ENCODE measurements at regions not wholly inside any gene's neighbourhood (a gene's known extent, or its start where the extent isn't known, plus 50 kb on each side); places are given as distances from the start of the nearest gene placed in this dataset.

- DNase-seq: no peak
Measured at GRCh38 chr7:17131983-17132655, 166.3 kb upstream of the AHR start.

- DNase-seq: no peak
Measured at GRCh38 chr7:17132726-17133125, 165.7 kb upstream of the AHR start.

GRCh38 chr7:17133977-17134376 is 164.5 kb upstream of the AHR start:
- DNase-seq: no peak

- DNase-seq: no peak
Measured at GRCh38 chr7:17134786-17135185, 163.7 kb upstream of the AHR start.

- DNase-seq: no peak
Measured at GRCh38 chr7:17136126-17136525, 162.3 kb upstream of the AHR start.

GRCh38 chr7:17139081-17139480 is 159.4 kb upstream of the AHR start:
- DNase-seq: no peak

GRCh38 chr7:17140406-17140805 is 158.0 kb upstream of the AHR start:
- DNase-seq: no peak

GRCh38 chr7:17142831-17143541 is 155.5 kb upstream of the AHR start:
- no peak for DNase-seq

GRCh38 chr7:17144322-17144721 is 154.1 kb upstream of the AHR start:
- peak in 1 of 4 experiments; percentile 3 for DNase-seq

GRCh38 chr7:17146621-17147020 is 151.8 kb upstream of the AHR start:
- no peak for DNase-seq

- no peak for DNase-seq
Measured at GRCh38 chr7:17147409-17147808, 151.0 kb upstream of the AHR start.

- no peak for DNase-seq
Measured at GRCh38 chr7:17150018-17150417, 148.4 kb upstream of the AHR start.

GRCh38 chr7:17152721-17153120 is 145.7 kb upstream of the AHR start:
- no peak for DNase-seq

GRCh38 chr7:17153536-17153935 is 144.9 kb upstream of the AHR start:
- DNase-seq: no peak

GRCh38 chr7:17155529-17155928 is 142.9 kb upstream of the AHR start:
- no peak for DNase-seq

- no peak for DNase-seq
Measured at GRCh38 chr7:17158261-17158660, 140.2 kb upstream of the AHR start.

GRCh38 chr7:17159500-17160037 is 138.9 kb upstream of the AHR start:
- DNase-seq: no peak

GRCh38 chr7:17166824-17167379 is 131.6 kb upstream of the AHR start:
- no peak for DNase-seq

GRCh38 chr7:17168416-17168815 is 130.0 kb upstream of the AHR start:
- no peak for DNase-seq

GRCh38 chr7:17171427-17171826 is 127.0 kb upstream of the AHR start:
- no peak for DNase-seq

GRCh38 chr7:17176371-17177032 is 122.0 kb upstream of the AHR start:
- DNase-seq: no peak

- DNase-seq: no peak
Measured at GRCh38 chr7:17178545-17178944, 119.9 kb upstream of the AHR start.

- no peak for DNase-seq
Measured at GRCh38 chr7:17181482-17181881, 117.0 kb upstream of the AHR start.
